GM12873 (cell line): ENCODE measurements at regions not wholly inside any gene's neighbourhood (a gene's known extent, or its start where the extent isn't known, plus 50 kb on each side); places are given as distances from the start of the nearest gene placed in this dataset.

ENCODE experiments used
- TF ChIP-seq, protein P1 (sequence below): IDR thresholded peaks from 2 replicates; pipeline ENCODE4 v1.5.1; 2012; ENCODE audit warnings: low read depth, mild to moderate bottlenecking, moderate library complexity, low read length, control low read depth; ENCODE audit not compliant: insufficient read depth; ENCODE audit errors: missing control alignments

DNA sequence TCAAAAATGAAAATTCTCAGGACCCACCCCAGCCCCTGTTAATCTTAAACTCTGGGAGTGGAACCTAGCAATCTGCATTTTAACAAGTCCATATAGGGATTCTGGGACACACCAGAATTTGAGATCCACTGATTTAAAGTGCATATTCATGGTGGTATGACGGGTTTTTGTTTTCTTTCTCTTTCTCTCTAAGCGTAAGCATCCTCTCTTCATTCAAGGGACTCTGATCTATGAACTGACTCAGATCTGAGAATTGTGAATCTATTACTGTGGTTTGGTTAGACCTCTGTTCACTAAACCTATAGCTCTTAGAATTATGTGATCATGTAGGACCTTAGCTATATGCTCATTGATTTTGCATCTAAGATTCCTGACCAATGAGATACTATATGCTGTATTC is 565.2 kb downstream of the CCDC171 start:
- TF ChIP-seq, protein P1, sequence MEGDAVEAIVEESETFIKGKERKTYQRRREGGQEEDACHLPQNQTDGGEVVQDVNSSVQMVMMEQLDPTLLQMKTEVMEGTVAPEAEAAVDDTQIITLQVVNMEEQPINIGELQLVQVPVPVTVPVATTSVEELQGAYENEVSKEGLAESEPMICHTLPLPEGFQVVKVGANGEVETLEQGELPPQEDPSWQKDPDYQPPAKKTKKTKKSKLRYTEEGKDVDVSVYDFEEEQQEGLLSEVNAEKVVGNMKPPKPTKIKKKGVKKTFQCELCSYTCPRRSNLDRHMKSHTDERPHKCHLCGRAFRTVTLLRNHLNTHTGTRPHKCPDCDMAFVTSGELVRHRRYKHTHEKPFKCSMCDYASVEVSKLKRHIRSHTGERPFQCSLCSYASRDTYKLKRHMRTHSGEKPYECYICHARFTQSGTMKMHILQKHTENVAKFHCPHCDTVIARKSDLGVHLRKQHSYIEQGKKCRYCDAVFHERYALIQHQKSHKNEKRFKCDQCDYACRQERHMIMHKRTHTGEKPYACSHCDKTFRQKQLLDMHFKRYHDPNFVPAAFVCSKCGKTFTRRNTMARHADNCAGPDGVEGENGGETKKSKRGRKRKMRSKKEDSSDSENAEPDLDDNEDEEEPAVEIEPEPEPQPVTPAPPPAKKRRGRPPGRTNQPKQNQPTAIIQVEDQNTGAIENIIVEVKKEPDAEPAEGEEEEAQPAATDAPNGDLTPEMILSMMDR, result no peak

DNA sequence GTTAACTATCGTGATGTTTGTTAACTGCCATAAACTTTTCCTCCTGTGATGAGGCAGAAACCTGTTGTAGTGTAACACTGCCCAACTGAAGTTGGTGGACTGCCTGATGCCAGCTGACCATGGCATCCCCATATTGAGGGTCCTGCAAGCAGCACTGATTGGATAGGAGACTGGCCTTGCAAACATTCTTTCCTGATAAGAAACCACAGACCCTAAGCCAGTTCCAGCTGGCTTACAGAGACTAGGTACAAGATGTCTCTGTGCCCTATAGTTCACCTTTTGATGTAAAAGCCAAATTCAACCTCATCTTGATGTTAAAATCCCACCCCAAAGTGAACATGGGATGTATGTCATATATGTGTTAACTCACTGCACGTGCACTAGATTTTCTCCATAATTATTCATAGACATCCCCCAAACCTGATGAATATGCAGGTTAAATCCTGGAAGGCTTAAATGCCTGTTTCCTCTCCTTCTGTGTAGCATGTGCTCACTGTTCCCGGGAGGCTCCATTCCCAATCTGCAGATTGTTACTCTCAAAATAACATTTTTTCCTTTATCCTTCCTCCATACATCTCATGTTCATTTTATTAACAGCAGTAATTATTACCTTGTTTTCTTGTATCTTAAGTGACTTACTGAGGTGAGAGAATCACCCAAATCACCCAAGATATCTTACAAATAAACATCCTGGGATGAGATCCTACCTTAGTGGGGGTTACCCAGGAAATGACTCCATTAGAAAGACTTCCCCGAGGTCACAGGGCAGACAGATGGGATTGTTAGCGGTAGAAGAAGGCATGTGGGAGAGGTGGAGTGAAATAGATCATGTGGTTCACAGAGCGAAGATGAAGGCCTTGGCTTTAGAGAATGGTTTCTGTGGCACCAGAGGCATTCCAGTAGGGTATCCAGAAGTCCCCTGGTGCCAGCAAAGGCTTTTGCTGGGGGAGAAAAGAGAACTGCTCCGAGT is 566.7 kb downstream of the CCDC171 start:
- TF ChIP-seq, protein P1, result no peak

DNA sequence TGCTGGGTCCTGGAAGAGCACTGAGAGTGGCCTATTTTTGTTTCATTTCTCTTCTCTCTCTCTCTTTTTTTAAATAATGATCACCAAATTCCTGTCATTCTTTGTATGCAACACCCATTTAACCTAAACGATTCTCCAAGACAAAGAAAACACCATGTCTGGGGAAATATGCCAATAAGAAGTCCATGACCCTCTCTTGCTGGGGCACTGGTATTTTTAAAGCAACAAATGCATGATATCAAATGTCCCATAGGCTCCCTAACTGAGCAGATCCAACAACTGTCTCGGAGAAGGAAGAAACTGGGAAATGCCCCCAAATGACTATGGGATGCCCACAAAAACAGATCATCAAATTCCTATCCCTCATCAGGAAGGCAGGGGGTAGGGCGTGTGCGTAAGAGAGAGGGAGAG is 567.4 kb downstream of the CCDC171 start:
- TF ChIP-seq, protein P1, result no peak

DNA sequence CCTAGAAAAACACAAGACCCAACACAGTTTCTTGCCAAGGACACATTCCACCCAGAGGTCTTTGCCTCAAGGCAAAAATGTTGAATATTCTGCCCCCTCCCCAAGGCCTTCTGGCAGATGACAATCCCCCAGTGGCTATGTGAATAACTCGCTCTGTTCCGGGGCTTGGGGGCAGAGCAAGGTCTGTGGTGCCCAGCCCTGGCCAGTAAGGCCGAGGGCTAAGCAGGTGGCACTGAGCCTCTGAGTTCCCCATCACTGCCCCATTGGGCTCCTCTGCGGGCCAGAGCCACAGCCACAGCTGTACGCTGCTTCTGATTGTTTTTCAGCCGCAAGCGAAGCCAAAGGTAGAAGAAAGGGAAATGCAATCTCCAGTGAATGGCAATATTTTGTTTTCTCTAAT is 567.9 kb downstream of the CCDC171 start:
- TF ChIP-seq, protein P1, result no peak

DNA sequence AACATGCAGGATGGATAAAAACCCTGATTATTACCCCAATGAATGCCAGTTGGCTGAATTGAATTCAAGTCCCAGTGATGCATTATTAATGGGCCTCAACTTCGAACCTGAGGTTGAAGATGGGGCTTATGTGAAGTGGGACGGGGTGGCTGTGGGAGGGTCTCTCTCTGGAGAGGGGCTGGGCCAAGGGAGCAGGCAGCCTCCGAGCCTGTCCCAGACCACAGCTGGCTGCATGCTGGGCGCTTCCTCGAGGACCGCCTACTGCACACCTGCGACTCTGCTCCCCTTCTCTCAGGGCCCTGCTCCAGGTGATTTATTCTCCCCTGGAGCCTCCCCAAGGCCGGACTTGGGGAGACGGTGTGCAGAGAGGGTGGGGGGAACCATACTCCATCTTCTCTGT is 568.3 kb downstream of the CCDC171 start:
- TF ChIP-seq, protein P1, result no peak

DNA sequence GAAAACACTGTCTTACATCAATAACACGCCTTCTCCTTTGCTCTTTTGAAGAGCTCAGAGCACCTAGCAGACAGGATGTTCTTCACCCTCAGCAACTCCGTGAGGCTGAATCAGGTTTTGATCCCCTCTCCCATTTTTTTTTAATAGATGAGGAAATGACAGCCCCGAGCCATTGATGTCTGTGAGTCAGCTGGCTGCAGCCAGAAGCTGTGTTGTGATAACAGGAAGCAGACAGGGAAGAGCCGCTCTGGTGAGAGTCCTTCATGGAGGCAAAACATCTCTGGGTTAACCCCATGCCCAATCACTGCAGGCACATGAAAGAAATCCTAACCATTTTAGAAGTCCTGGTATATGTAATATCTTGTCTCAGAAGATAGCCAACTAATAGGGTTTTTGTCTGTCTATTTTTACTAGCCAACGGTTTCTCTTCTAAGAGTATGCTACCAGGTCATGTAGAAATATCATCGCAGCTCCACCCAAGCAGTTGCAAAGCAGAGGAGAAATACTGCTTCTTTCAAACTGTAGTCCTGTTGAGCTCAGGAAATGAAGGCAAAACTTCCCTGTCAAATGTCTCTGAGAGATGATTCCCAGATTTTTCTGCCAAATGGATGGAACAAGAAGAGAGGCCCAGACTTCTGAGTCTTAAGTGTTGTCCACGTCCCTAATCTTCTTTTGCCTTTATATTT is 568.9 kb downstream of the CCDC171 start:
- TF ChIP-seq, protein P1, result no peak

DNA sequence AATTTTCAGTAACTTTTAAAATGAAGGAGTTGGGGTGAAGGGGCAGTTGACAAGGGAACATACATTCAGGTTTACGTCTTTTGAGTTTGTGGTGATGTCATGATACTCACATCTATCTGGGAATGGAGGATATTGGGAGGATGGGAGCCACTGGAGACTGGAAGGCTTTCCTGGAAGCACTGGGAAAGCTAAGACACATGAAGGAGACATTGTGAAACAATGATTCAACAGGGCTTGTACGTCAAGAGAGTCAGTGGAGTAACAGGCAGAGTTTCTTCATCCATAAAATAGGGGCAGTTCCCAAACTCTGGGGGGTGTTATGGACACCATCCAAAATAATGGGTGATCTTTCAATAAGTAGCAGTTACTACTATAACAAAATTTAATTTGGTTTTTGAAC is 572.8 kb downstream of the CCDC171 start:
- TF ChIP-seq, protein P1, result no peak
